ENCODE measurements at regions not wholly inside any gene's neighbourhood (a gene's known extent, or its start where the extent isn't known, plus 50 kb on each side); places are given as distances from the start of the nearest gene placed in this dataset.

DNA sequence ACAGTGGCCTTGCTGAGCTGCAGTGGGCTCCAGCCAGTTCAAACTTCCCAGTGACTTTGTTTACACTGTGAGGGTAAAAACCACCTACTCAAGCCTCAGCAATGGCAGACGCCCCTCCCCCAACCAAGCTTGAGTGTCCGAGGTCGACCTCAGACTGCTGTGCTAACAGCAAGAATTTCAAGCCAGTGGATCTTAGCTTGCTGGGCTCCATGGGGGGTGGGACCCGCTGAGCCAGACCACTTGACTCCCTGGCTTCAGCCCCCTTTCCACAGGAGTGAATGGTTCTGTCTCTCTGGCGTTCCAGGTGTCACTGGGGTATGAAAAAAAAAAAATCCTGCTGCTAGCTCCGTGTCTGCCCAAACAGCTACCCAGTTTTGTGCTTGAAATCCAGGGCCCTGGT lies 168.9 kb upstream of the INTU start:
- TF ChIP-seq, protein P1, sequence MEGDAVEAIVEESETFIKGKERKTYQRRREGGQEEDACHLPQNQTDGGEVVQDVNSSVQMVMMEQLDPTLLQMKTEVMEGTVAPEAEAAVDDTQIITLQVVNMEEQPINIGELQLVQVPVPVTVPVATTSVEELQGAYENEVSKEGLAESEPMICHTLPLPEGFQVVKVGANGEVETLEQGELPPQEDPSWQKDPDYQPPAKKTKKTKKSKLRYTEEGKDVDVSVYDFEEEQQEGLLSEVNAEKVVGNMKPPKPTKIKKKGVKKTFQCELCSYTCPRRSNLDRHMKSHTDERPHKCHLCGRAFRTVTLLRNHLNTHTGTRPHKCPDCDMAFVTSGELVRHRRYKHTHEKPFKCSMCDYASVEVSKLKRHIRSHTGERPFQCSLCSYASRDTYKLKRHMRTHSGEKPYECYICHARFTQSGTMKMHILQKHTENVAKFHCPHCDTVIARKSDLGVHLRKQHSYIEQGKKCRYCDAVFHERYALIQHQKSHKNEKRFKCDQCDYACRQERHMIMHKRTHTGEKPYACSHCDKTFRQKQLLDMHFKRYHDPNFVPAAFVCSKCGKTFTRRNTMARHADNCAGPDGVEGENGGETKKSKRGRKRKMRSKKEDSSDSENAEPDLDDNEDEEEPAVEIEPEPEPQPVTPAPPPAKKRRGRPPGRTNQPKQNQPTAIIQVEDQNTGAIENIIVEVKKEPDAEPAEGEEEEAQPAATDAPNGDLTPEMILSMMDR (IDR thresholded peaks at IDR 0.05) = no peak
- TF ChIP-seq POLR2A (IDR thresholded peaks at IDR 0.05) (no peak), POLR2AphosphoS5 (IDR thresholded peaks at IDR 0.05; ENCODE audit: insufficient read depth in 1 of 2, low read depth in 1 of 2) (no peak)
